NCI-H748 (cell line): ENCODE measurements at regions not wholly inside any gene's neighbourhood (a gene's known extent, or its start where the extent isn't known, plus 50 kb on each side); places are given as distances from the start of the nearest gene placed in this dataset.
A peak's percentile ranks its signal among the peaks of the same experiment; 100 is the strongest.

ENCODE experiments used
- DNase-seq: peaks from one replicate; lab custom pipeline; 2025; ENCODE audit not compliant: unreplicated experiment; lab: John Stamatoyannopoulos, UW

DNA sequence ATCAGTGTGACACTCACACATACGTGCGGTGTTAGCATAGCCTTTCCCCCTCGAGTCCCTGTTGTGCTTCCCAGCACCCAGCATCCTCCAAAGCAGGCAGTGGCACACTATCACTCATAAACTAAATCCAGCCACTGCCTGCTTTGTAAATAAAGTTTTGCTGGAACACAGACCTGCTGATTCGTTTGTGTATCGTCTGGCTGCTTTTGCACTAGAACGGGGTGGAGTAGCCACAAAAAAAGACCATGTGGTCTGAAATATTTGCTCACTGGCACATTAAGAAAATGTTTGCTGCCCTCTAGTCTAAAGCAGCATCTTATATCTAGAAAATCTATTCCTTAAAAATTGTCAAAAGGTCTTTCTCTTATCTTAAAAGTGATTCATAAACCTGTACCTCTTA, 341.2 kb upstream of the ZFHX3 start:
- DNase-seq, result no peak

DNA sequence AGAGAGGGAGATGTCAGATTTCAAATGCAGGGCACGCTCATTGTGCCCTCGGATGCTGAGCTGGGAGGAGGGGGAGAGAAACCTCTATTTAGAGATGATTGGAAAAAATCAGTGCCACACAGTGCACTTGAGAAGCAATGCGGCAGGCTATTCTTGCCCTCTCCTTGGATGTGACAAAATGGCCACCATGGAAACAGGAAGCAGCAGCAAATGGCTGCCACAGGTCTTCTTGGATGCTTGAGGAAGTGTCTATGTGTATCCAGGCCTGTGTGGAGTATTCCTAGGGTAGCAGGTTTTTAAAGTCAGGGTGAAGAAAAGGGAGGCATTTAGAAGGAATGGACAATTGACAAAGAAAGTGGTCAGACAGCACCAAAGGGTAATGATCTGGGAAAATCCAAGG, 340.1 kb upstream of the ZFHX3 start:
- DNase-seq, result no peak

DNA sequence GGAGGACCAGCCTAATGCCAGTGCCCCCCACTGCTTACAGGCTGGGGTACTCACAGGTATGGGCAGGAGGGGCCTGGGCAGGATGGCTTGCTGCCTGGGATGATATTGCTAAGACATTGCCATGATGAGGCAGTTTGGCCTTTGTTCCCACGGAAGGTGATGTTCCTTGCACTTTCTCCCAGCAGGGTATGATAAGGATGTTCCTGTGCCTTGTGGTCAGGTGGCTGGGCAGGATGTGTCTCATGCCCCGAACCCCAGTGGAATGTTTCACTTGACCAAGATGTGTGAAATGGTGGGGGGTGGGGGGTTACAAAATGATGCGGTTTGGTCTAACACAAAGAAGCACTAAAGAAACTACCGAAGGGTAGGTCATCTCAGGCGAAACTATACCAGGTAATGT, 337.8 kb upstream of the ZFHX3 start:
- DNase-seq, result no peak

DNA sequence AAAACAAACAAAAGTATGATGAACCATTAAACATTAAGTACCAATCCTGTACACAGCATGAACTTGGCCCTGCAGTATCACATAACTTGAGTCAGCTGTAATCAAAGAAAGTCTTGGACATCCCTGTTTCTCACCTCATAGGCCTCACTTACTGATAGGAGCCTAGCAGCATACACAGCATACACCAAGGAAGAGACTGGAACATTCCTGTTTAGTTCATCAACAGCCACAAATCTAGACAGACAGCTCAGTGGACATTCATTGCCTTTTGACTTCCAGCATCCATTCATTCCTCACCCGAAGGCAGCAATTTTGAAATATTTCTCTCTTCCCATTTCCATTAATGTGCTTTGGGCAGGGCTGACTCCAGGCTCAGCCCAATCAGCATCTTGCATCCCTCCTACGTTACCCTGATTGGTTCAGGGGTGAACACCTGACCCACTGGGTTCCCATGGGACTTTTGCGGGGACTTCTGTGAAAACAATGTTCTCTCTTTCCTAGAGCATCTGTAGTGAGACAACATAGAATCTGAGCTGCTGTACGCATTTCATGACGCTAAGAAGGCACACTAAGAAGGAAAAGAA, 336.7 kb upstream of the ZFHX3 start:
- DNase-seq, result no peak

DNA sequence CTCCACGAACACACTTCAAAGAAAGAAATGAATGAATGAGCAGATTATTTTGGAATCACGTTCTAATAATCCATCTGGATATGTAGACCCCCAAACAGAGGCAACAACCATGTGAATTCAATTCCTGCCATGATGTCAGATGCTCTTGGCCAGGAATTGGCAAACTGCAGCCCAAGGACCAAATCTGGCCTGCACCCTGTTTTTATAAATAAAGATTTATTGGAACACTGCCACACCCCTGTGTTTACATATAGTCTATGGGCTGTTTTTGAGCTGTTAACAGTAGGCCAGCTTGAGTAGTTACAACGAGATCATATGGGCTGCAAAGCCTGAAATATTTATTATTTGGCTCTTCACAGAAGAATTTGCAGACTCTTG, 336.0 kb upstream of the ZFHX3 start:
- no peak for DNase-seq

DNA sequence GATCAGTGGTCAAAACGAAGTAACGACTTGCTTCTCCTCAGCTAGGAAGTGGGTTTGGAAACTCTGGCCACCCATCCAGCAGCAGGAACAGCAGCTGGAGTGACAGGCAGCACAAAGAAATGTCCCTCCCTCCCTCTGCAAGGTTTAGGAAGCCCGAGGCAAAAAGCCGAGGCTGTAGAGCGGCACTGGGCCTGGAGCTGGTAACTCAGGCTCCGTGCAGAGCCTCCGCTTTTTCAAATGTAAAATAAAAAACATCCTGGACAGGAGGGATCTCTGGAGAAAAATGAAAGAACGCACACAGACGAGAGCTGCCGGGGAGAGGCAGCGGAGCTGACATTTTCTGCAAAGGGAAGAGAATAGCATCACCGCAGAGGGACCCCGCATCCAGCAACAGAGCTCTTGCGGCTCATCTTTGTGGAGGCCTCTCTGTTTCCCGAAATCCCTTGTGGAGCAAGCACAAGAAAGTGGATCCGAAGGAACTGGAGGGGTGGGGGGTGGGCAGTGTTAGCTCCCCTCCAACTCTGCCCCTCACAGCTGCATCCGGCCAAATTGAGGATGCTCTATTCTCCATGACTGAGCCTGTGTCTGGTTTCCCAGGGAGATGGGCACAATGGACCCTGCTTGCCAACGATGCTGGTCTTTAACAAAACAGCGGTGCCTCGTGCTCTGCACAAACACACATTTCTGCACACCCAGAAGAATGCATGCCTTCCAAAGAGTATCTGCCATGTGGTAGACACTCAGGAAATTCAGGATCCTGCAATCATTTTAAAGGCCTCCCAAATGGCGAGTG, 335.5 kb upstream of the ZFHX3 start:
- DNase-seq, result no peak

DNA sequence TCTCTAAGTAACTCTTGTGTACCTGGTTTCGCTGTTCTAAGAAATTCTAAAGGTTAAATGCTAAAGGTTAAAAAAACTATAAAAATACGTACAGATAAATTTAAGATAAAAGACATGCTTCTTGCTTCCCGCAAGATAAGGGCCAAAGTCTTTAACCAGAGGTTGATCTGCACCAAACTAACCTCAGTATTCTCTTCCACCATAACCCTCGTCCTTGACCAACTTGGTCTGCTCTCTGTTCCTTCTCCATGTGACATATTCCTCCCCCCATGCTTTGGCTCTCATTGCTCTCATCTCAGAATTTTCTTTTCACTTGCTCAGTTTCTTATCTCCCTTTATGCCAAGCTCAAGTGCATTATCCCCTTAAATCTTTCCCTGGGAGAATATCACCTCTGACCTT, 330.5 kb upstream of the ZFHX3 start:
- DNase-seq, result no peak

DNA sequence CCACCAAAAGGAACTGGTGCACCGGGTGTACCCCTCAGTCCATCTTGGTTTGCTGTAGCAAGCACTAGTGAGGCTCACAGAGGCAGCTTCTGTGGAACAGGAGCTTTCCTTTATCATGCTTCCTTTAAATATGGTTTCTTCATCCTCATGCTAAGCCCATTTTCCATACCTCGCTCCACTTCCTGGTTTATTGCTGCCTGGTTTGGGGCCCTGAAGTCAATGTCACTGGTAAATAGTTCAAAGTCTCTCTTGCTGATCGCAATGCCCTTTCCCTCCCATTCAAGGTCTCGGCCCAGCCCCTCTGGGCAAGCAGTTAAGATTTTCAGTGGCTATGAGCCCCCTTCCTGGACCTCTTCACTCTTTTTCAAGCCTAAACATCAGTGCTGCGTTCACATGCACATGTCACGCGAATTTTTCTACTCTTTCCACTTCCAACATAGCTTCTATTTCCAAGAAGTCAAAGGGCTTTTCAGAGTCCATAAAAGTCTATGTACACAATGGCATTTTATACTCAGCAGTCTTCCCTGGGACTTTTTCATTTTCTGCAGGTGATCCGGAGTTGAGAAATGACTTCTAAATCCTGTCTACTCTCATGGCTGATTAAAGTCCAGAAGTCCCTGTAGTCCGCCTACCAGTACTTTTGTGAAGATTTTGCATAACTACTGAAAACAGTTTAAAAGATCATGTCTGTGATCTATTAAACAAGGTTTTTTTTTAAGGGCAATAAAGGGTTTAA, 323.8 kb upstream of the ZFHX3 start:
- DNase-seq, result no peak

DNA sequence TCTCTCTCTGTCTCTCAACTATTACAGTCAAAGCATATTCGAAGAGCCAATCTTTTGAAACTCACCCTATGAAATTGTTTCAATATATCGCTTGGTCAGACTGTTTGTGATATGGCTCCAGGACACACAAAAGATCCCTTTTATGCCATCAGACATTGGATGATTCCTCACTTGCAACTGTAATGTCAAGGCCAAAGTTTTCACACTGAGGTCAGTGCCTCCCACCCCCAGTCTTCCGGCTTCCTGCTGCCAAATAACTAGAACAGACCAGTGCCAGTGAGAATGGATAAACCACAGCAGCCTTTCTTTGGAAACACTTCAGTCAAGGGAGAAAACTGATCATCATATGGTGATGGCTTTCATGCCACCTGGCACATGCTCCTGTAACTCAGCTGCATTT, 321.9 kb upstream of the ZFHX3 start:
- no peak for DNase-seq

DNA sequence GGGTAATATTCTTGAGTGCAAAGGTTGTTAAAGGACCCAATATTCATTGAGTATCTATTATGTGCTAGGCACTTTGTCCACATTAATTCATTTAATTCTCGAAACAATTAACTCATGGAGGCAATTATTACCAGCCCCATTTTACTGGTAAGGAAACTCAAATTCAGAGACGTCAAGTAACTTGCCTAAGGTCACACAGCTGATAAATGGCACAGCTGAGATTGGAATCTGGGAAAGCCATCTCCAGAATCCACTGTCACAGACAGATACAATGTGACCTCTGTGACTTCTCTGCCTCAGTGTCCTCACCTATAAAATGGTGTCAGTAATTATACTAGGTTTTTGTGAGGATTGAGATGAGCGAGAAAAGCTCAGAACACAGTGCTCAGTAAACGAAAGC, 320.8 kb upstream of the ZFHX3 start:
- DNase-seq, result no peak

DNA sequence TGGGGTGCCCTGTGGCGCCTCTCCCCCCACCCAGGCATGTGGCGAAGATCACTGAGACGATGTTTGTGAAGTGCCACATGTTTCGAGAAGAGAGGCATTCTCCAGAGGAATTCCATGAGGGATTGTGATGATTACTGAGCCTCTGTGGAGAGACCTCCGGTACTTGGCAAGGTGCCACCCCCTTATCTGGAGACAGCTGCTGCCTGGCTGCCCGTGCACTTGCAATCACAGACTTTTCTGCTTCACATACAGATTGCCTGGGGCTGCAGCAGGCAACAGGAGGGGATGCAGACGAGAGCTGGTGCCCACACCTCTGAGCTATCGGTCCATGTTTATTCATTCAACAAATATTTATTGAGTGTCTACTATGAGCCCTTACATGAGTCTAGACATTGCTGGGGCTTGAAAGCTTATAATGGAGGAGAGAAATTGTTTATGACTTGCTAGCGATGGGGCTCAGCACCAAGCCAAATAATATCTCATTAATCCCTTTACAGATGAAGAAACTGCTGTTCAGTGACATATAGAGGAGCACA, 317.2 kb upstream of the ZFHX3 start:
- DNase-seq, result peak; percentile 70

DNA sequence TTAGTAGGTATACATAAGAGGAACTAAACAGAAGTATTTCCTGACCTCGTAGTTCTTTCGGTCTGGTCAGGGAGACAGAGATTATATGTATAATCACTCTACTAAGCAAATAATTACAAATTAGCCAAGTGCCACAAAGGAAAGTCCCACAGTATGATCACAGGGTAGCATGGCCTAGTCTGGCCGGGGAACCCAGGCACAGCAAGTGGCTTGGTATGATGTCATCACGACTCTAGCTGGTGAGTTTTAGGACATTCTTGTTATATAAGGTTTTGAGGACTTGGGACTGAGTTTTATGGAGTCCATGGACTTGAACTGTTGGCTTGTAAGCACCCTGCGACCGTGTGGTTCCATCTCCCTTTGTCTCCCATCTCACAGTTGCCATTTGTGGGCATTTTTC, 316.5 kb upstream of the ZFHX3 start:
- no peak for DNase-seq

DNA sequence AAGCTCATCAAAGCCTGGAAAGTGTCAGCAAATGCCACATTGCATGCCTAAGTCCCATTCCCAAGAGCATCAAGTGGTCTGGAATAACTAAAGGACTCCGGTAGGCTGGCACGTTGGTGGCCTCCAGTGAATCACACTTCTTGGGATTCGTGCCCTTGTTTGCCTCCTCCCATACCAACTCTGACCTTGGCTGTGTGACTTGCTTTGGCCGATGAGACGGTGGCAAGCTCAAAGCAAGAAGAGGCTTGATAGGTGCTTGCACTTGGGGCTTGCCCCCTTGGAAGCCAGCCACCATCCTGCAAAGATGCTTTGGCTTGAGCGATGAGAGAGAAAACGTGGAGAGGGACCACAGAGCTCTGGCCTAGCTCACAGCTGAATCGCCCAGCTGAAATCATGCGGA, 313.1 kb upstream of the ZFHX3 start:
- no peak for DNase-seq

DNA sequence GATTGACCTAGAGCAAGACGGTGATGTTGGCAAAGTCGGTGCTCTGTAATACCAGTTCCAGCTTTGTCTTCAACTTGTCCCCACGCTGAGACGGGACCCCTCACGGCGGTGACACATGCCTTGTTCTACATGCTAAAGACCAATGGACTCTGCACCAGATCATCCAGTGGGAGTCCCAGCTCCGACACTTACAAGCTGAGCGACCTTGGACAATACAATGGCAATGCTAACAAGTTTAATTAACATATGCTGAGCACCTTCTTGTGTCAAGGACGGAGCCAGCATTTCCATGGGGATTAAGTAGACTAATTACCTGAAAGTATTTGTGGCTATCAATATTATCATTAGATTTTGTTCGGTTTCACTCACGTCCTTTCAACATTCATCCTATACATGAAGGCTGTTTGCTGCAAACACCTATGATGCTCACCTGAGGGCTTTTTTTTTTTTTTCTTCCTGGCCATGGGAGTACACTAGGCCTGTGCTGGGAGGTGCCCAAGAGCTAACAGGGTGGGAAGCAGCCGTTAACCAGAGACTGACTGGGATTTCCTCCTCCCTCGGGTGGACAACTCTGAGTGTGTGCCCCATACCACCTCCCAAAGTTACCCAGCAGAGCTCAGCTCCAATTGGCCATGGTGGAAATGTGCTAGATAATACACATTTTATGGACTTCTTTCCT, 308.6 kb upstream of the ZFHX3 start:
- DNase-seq, result no peak

DNA sequence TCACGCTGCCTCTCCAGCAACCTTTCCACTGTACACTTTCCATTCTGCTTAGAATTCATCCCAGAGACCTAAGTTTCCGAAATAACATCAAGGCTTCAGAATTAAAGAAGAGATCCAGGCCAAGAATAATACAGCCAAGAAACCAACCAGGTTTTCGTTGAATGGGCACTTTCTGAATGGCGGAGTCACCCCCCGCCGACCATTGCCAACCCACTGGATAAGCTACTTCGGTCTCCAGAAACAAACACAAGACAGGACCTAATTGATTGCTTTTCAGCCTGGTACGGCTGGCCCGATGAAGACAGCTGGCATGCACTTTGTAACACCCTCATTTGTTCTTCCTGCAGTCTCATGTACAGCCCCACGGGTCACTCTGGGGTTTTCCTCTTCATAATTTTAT, 308.1 kb upstream of the ZFHX3 start:
- no peak for DNase-seq

DNA sequence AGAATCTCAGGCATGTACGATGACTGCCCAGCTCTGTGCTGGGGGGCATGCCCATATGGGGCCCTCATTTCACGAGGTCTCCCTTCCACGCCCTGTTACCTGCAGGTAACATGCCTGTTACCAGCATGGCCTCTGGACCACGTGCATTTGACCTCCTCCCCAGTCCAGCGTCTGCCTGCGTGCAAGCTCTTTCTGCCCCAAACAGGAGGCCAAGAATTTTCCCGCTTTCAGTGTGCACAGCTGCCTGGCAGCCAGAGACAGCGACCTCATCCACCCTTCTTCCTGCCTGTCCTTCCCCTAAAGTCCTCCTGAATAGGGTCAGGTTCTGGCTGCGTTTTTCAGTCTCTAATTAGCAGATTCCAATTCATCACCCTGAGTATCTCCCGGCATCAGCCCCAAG, 306.5 kb upstream of the ZFHX3 start:
- DNase-seq, result peak; percentile 25

DNA sequence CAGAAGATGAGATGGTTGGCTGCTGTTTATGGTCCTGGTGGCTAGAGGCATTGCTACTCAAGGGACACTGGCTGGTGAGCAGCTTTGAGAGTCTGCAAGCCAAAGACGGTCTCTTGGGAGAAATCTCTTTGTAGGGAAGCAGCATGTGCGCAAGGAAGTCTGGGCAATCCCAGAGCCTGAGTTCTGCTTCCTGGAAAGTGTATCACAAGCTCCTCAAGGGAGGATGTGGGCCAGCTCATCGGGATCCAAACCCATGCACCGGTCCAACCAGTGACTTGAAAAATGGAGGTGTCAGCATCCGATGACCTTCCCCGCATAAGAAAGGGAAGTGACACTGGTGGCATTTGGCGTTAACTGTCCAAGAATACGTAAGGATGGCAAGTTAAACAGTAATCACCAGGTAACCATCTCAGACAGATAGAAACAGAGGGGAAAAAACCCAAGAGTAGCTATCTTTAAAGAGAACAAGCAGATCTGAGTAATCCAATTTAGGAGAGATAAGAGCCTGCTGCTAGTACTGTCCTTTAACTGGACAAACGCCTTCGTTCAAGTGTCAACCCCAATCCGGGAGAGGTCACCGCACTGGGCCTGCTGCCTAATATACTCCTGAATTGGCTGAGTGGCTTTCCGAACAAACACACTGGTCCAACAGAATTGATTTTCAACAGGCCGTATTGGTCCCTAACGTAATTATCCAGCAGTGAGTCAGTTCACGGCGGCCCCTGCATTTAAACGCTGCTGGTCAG, 303.0 kb upstream of the ZFHX3 start:
- no peak for DNase-seq

DNA sequence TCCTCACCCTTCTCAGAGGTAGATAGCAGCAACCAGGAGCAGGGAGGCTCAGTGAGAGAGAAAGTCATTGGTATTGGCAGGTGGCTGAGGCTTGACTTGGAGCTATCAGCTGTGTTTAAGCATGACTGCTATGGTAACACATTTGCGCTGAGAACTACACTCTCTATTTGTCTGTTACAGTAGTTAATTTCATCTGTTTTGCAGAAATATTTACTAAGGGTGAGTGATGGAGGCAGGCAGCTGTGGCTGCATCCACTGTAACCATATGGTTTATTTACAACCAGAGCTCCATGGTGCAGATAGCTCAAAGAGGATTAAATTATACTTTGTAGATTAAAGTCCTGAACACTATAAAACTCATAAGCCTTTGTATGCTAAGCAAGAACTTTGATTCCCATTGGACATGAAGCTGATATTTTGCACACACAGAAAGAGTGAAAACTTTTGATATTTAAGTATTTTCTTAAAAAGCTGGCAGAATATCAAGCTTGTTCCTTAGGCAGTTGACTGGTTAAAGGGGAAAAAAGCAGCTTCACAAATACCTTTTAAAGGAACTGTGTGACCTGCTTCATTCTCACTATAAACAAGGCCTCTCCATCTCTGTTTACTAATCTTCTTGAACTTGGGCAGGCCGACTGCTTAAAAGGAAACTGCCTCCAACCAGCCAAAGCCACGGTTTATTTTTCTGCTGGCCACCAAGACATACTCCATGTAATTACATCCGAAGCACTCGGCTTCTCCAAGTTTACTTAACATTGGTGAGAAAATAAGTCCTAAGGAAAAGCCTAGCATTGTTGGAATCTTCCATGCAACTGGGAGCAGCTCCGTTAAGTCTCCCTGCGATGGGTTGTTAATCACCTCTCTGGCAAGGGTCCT, 299.8 kb upstream of the ZFHX3 start:
- peak; percentile 61 for DNase-seq

DNA sequence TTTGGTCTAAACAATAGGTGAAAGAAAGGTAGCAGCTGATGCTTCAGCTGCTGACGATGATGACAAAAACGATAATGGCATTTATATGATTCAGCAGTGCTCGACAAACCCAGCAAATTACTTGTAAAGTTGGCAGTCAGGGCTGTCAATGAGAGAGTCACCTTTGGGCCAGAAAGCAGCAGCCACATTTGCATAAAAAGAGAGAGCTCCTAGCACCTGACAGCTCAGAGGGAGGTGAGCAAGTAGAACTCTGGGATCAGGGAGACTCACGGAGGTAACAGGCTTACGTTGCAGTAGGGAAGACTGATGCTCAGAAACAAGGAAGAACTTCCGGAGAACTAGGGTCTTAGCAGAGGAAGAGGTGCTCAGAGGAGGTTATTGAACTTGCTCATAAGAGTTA, 291.9 kb upstream of the ZFHX3 start:
- peak; percentile 77 for DNase-seq
